ENCODE measurements at regions not wholly inside any gene's neighbourhood (a gene's known extent, or its start where the extent isn't known, plus 50 kb on each side); places are given as distances from the start of the nearest gene placed in this dataset.

GRCh38 chr1:195948123-195948895, 659.9 kb downstream of the KCNT2 start:
- BruUV-seq (replicated peaks), result no TSS peak
- H3K27me3 Mint-ChIP-seq (ENCODE audit: insufficient read depth, unreplicated experiment), result no peaks in the 10 kb centered on the region
- TF ChIP-seq CTCF (IDR thresholded peaks at IDR 0.05; ENCODE audit: unreplicated experiment), result no peak

GRCh38 chr1:195946500-195946899, 661.7 kb downstream of the KCNT2 start:
- H3K4me1 Mint-ChIP-seq (ENCODE audit: insufficient read depth, unreplicated experiment), result no peaks in the 10 kb centered on the region
- no peak for DNase-seq (ENCODE audit: unreplicated experiment)
- ChIA-PET CTCF (interaction anchor here (0.9 to 2.6 kb wide), 4 partner anchors 9 to 715 kb away, joined by 3 to 6 read pairs (median 4); no protein-coding TSS in a partner anchor), POLR2A (no interaction called here)
- H3K27ac Mint-ChIP-seq (ENCODE audit: low read depth, unreplicated experiment), result no peak overlapping the region
- intact Hi-C loops (cut with micrococcal nuclease), result loop anchor here (10.0 kb wide), 1 partner anchor 718 kb away; no protein-coding TSS in a partner anchor
- no peak overlapping the region for H3K4me3 Mint-ChIP-seq (ENCODE audit: unreplicated experiment)
- H3K27me3 Mint-ChIP-seq (ENCODE audit: insufficient read depth, unreplicated experiment), result no peaks in the 10 kb centered on the region
- no peak for TF ChIP-seq CTCF (IDR thresholded peaks at IDR 0.05; ENCODE audit: unreplicated experiment)
- no peaks in the 10 kb centered on the region for H3K36me3 Mint-ChIP-seq (ENCODE audit: insufficient read depth, unreplicated experiment)
- no TSS peak for BruUV-seq (replicated peaks)
- H3K9me3 Mint-ChIP-seq (ENCODE audit: unreplicated experiment), result no peaks in the 10 kb centered on the region

More at GRCh38 chr1:195948123-195948895, 659.9 kb downstream of the KCNT2 start:
- CTCF ChIA-PET, result interaction anchor here (1.1 to 2.6 kb wide), 3 partner anchors 9 to 361 kb away, joined by 3 to 6 read pairs (median 5); no protein-coding TSS in a partner anchor
- POLR2A ChIA-PET, result no interaction called here
- no peak for DNase-seq (ENCODE audit: unreplicated experiment)
- H3K4me3 Mint-ChIP-seq (ENCODE audit: unreplicated experiment), result no peak overlapping the region
- H3K4me1 Mint-ChIP-seq (ENCODE audit: insufficient read depth, unreplicated experiment), result no peaks in the 10 kb centered on the region
- H3K36me3 Mint-ChIP-seq (ENCODE audit: insufficient read depth, unreplicated experiment), result no peaks in the 10 kb centered on the region
- no peaks in the 10 kb centered on the region for H3K9me3 Mint-ChIP-seq (ENCODE audit: unreplicated experiment)
- no peak overlapping the region for H3K27ac Mint-ChIP-seq (ENCODE audit: low read depth, unreplicated experiment)
- intact Hi-C loops (cut with micrococcal nuclease), result loop anchor here (10.0 kb wide), 1 partner anchor 716 kb away; no protein-coding TSS in a partner anchor

- ChIA-PET POLR2A (interaction anchor here (0.6 to 0.9 kb wide), 2 partner anchors 26 to 242 kb away, joined by 3 to 4 read pairs; no protein-coding TSS in a partner anchor), CTCF (interaction anchor here (0.7 to 3.8 kb wide), 5 partner anchors 85 to 581 kb away, joined by 3 to 54 read pairs (median 3); no protein-coding TSS in a partner anchor)
- BruUV-seq (replicated peaks), result no TSS peak
- Mint-ChIP-seq H3K27me3 (ENCODE audit: insufficient read depth, unreplicated experiment) (no peaks in the 10 kb centered on the region), H3K4me1 (ENCODE audit: insufficient read depth, unreplicated experiment) (no peaks in the 10 kb centered on the region), H3K27ac (ENCODE audit: low read depth, unreplicated experiment) (no peak overlapping the region), H3K4me3 (ENCODE audit: unreplicated experiment) (no peak overlapping the region), H3K36me3 (ENCODE audit: insufficient read depth, unreplicated experiment) (no peaks in the 10 kb centered on the region), H3K9me3 (ENCODE audit: unreplicated experiment) (no peaks in the 10 kb centered on the region)
- DNase-seq (ENCODE audit: unreplicated experiment), result no peak
- TF ChIP-seq CTCF (IDR thresholded peaks at IDR 0.05; ENCODE audit: unreplicated experiment), result no peak
- intact Hi-C loops (cut with micrococcal nuclease), result loop anchor here (10.0 kb wide), 1 partner anchor 723 kb away; no protein-coding TSS in a partner anchor
Measured at GRCh38 chr1:195941795-195942194, 666.4 kb downstream of the KCNT2 start.

GRCh38 chr1:195941314-195941713, 666.9 kb downstream of the KCNT2 start:
- no TSS peak for BruUV-seq (replicated peaks)
- POLR2A ChIA-PET, result interaction anchor here (0.9 kb wide), 1 partner anchor 26 kb away, joined by 4 read pairs; no protein-coding TSS in a partner anchor
- no peaks in the 10 kb centered on the region for H3K9me3 Mint-ChIP-seq (ENCODE audit: unreplicated experiment)
- H3K27me3 Mint-ChIP-seq (ENCODE audit: insufficient read depth, unreplicated experiment), result no peaks in the 10 kb centered on the region
- CTCF ChIA-PET, result interaction anchor here (0.7 to 3.8 kb wide), 4 partner anchors 86 to 220 kb away, joined by 3 to 54 read pairs (median 3); no protein-coding TSS in a partner anchor
- no peaks in the 10 kb centered on the region for H3K4me1 Mint-ChIP-seq (ENCODE audit: insufficient read depth, unreplicated experiment)
- H3K36me3 Mint-ChIP-seq (ENCODE audit: insufficient read depth, unreplicated experiment), result no peaks in the 10 kb centered on the region
- no peak for DNase-seq (ENCODE audit: unreplicated experiment)
- H3K4me3 Mint-ChIP-seq (ENCODE audit: unreplicated experiment), result no peak overlapping the region
- intact Hi-C loops (cut with micrococcal nuclease), result loop anchor here (10.0 kb wide), 1 partner anchor 723 kb away; no protein-coding TSS in a partner anchor
- TF ChIP-seq CTCF (IDR thresholded peaks at IDR 0.05; ENCODE audit: unreplicated experiment), result no peak
- H3K27ac Mint-ChIP-seq (ENCODE audit: low read depth, unreplicated experiment), result no peak overlapping the region
